ENCODE measurements at regions not wholly inside any gene's neighbourhood (a gene's known extent, or its start where the extent isn't known, plus 50 kb on each side); places are given as distances from the start of the nearest gene placed in this dataset.

DNA sequence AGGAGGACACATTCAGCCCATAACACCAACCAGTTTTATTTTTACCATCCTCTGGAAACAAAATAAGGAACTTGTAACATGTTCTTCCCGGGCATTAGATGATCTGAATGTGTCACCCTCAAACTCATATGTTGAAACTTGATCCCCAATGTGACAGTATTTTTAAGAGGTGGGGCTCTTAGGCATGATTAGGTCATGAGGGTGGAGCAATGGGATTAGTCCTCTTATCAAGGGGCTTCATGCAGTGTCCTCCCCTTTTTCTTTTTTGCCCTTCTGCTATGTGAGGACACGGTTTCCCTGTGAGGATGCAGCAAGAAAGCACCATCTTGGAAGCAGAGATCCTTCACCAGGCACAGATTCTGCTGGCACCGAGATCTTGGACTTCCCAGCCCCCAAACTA, 401.5 kb upstream of the TRIB2 start:
- no peak for DNase-seq (ENCODE audit: low read depth)

DNA sequence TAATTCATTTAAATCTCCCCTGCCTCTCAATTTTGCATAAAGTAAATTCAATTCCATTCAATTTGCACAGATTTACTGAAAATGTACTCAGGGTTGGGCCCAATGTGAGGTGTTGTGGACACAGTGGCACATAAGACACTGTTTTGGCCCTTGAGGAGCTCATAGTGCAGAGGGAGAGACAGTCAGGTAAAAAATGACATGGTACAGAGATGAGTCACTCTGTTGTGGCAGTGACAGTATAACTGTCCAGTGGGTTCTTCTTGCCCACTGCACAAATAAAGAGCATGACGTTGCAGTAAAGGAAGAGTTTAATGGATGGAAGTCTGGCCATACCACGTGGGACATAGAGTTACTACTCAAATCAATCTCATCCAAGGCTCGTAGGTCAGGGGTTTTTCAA, 400.3 kb upstream of the TRIB2 start:
- DNase-seq (ENCODE audit: low read depth): no peak

DNA sequence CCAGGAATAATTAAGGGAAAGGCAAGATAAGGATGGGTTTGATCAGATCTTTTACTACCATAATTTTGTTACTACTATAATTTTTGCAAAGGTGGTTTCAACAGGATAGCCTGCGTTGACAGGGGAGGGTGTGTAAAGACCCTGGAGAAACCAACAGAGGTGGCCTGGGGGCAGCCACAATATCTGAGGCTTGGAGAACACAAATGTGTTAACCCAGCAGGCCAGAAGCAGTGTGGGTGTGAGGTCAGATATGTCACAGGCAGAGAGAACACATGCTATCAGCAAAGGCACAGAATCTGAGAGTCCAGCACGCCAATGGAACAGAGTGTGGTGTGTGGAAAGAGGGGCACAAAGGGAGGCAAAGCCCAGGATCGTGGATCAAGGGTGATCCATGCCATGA, 399.4 kb upstream of the TRIB2 start:
- DNase-seq (ENCODE audit: low read depth): no peak

DNA sequence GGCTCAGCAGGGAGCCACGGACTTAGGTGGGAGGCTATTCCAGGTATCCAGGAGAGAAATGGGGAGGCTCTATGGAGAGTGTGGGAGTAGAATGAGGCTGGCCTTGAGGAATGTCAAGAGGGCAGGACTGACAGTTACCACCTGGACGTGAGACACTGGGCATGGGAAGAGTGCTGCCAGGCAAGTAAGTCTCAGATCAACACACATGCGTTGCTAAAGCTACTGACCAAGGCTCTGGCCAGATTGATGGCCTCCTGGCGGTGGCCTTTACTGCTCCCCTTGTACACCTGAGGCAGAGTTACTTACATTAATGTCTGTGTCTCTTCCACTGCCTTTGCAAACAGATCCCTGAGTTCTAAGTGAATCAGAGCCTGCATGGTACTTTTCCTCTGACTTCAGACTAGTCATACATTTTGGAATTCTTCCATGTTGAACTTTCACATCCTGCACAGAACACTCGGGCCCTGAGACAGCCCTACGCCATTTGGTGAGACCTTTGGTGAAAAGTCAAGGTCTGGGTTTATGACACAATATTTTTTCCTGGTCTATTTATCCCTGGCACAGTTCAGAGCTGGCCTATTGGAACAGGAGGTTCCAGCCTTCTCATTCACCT, 398.8 kb upstream of the TRIB2 start:
- DNase-seq (ENCODE audit: low read depth): peak; percentile 90

DNA sequence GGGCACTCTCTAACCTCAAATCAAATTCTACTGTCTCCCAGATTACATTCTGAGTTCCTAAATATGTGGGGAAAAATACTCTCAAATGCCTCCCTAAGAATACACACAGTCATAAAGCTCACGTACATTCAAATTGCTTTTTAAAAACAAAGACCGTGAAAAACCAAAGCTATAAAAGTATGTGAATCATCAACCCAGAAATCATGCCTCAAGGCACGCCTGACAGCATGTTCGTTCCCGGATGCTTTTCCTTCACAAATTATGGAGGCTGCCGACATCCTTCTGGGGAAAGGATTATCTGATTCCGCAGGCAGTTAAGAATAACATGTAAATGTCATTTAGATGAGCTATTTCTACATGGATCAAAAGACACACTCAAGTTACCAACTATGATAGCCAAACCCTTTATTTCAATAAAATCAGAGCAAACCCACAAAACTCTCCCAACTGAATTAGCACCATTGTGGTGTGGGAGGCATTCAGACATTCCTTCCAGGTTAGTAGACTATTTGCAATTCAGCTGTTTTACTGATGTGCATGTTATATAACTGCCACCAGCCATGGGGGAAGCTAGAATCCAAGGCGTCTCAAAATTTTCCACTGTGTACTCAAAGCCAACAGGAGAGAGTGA, 398.2 kb upstream of the TRIB2 start:
- DNase-seq (ENCODE audit: low read depth): peak; percentile 93

DNA sequence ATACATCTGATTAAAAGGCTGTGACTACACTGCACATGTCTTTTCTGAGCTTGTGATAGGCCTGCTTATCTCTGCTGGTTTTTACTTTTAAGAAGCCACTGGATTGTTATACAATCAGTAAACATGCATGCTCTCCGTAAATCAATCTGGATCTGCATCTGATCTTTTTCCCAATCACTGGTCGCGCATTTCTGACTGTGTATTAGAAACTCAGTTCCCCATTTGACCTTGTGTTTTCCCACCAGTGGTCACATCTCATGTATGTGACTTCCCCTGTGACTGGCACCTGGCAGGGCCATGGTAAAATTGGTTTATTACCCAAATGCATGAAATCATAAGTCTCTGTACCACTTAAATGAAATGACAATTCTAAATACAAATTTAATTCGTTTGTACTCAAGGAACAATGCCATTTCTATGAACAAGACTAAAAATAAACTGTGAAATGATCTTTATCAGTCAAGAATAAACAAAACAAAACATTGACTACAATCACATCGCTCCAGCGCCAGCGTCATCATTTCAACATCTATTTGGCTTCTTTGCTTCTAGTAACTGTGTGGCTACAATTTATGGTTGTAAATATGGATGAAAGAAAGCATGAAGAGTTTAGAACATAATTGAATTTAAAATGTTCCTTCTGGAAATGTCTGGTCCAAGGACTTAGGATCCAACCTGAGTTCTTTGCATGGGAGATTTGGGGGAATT, 396.6 kb upstream of the TRIB2 start:
- no peak for DNase-seq (ENCODE audit: low read depth)

DNA sequence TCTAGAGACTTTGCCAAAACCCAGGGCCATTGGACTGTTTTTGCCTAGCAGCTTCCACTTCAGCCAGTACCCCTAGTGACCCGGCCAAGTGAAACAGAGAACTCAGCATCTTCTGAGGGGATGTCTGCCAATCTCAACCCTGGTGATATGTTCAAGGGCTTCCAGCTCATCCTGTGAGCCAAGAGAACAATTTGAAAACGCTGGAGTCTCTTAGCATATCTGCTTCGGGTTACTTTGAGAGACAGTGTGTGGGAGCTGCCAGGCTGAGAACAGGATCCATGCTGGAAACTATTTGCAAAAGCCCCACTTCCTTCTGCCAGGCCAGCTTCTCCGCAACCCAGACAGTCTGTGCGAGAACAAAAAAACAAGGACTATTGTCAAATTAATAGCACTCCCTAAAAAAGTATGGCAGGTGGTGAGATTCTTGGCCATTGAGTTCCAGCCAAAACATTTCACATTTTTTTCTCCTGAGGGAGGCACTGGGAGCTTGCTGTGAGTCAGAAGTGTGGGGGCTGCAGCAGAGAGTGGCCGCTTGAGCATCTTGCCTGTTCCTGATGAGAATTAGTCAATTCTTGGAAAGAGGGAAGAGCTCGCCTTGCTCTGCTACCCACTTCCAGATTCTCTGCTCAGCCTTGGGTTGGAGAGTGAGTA, 395.6 kb upstream of the TRIB2 start:
- peak; percentile 91 for DNase-seq (ENCODE audit: low read depth)

DNA sequence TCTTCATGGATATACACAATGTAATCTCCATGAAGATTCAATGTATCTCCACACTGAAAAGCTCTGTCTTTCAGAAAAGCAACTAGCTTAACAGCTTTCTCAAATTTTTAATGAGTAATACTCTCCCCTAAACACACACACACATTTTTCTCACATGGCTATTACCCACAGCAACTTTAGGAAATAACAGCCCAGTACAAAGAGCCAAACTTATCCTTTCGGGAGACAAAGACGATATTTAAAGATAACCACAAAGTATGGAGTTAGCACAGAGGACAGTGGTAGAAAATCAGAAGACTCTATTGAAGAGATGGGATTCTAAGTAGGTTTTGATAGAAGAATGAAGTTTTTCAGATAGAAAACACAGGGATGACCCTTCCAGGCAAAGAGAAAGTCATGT, 394.9 kb upstream of the TRIB2 start:
- DNase-seq (ENCODE audit: low read depth): no peak

DNA sequence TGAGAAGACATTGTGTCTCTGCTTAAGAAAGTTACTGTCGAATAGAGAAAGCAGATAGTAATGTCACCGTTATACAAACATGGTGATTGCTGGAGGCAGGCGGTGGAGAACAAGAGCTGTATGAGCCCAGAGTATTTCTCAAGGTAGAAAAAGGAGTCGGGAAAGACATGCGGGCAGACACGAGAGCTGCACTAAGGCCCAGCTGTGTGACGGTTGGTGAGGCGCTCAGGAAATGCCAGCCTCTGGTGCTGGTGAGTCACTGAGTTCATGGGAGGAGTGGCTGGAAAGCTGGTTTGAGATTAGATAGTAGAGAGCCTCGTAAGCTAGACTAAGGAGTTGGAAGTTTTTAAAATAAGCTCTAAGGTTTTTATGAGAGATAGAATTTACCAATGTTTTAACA, 390.9 kb upstream of the TRIB2 start:
- peak; percentile 94 for DNase-seq (ENCODE audit: low read depth)

DNA sequence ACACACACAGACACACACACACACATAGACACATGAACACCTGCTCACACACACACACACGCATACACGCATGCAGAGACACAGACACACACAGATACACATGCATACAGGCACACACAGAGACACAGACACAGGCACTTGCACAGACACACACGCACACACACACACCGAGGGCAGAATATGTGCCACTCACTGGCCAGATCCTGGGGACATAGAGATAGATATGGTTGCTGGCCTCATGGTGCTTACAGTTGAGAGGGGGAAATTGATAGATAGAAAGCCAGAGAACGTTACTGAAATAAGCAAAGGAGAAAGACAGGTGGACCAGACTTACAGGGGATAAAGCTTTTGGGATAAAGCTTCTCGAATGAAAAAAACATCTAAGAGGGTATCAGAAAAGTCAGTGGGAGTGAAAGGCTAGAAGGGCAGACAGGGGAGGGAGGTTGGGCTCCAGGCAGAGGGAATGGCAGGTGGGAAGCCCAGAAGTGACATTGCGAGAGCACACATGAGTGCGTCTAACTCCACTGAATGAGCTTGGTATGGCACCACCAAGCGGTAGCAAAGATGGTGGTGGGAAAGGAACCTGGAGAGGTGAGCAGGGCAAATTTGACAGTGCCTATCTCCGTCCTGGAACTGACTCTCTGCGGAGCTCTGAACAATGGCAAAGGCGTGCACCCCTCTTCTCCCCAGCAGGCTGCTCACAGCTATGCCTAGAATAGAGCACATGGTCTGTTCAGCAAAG, 390.1 kb upstream of the TRIB2 start:
- no peak for DNase-seq (ENCODE audit: low read depth)

DNA sequence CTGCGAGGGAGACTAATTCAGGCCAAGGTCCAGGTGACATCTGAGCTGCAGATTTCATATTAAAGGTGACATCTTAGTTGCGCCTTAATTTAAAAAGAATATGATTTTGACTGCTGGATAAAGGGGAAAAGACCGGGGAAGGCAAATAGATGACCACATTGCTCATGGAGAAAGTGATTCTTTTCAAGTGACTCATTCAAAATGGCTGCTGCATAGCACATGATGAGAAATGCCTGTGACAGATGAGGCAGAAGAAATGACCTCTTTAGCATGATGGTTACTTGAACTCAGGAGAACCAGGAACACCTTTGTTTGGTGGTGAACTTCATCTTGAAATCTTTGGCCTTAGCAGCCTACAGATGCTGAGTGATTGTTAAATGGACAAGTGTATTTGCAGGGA, 385.8 kb upstream of the TRIB2 start:
- DNase-seq (ENCODE audit: low read depth): peak; percentile 58

DNA sequence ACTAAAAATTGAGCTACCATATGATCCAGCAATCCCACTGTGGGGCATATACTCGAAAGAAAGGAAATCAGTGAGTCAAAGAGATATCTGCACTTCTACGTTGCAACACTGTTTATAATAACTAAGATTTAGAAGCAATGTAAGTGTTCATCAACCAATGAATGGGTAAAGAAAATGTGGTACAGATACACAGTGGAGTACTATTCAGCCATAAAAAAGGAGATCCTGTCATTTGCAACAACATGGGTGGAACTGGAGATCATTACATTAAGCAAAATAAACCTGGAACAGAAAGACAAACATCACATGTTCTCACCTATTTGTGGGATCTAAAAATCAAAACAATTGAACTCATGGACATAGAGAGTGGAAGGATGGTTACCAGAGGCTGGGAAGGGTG, 385.0 kb upstream of the TRIB2 start:
- no peak for DNase-seq (ENCODE audit: low read depth)

DNA sequence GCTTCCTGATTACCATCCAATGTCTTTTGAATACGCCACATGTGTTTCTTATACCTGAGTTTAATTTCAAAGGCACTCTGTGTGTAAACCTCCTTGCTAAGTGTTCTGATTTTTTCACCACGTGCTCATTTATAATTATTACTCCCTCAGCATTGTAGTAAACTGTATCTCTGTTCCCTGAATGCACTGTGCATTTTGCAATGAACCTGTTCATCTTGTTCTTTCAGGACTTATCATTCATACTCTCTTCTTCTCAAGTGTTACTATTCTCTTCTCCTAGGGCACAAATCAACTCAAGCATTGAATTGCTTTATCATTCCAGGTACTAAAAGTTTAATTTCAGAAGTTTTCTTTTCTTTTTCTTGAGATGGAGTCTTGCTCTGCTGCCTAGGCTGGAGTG, 383.4 kb upstream of the TRIB2 start:
- DNase-seq (ENCODE audit: low read depth): no peak

DNA sequence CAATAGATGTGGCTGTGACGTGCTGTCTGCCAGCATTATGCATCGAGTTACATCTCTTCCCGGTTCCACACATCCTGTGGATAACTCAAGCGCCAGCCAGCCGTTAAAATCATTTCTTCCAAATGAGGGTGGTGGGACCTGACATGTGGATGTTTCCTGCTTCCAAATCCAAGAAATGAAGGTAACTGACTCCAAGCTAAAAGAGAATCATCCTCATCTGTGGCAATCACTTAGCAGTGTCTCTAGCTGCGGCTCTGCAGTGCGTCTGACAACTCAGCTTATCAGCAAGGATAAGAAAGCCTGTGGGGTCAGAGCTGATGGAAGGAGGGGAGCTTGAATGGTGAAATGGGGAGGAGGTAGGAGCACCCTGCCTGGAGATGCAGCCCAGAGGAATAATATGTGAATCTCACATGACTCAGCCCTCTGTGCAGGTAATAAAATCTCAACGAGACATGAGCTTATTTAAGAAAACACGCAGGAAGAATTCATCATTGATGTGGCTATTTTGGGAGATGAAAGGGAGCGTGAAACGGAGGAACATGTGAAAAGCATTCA, 382.2 kb upstream of the TRIB2 start:
- DNase-seq (ENCODE audit: low read depth): no peak

DNA sequence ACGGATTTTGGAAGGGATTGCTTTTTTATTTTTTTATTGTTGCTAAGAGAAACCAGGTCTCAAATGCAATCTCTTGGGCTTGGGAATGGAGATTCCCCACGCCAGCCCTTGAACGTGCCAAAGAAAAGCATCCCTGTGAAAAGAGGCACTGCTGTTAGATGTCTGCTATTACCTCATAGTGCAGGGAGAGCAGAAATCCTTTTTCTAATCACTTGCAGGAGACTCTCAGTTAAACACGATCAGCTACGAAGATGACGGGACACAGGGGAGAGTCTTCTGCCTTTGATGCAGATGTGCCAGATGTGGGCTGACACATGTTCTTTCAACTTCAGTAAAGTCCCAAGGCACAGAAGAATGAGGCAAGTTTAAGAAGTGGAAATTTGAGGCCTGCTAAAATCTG, 381.6 kb upstream of the TRIB2 start:
- no peak for DNase-seq (ENCODE audit: low read depth)

DNA sequence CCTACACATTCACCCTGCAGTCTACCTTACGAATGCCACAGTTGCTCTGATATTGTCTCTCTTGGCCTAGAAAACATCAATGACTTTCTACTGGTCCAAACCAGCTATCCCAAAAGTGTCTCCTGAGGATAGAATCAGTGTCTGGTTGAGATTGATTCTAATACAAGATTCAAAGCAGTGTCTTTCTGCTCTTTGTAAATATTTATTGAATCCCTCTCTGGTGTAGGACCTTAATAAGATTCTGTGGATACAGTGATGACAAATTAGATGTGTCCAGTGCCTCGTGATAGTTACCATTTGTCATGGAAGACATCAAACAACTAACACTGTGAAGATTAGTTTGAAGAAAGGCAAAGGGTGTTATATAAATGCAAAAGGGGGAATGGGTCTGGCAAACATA, 380.7 kb upstream of the TRIB2 start:
- no peak for DNase-seq (ENCODE audit: low read depth)

DNA sequence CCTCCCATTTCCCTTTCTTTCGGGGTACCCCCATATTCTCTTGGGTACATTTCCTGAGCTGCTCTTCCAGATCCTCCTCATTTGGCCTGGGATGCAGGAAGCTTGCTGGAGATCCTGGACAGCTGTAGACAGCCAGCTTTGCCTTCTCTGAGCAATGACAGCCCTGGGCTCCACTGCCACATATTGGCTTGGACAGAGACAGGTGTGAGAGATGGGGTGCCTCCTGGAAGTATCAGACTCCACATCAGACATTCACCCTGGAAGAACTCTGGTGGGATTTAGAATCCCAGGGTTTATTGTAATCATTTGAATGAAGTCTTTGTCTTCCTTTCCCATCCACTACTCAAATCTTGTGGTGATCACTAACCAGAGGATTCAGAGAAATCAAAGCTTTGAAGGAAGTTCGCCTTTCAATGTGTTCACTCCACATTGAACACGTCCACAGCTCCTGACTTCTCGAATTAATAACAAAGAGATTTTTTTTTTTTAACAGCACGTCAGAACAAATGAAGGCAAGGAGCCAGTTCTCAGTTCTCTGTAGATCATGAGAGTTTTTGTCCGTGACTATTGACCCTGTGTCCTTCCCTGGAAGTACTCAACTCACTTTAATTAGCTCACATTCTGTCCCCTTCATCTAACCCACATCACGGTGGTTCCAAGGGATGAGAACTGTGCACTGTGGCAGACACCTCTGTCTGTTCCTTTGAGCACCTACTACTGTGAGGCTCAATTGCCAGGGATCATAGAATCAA, 377.6 kb upstream of the TRIB2 start:
- no peak for DNase-seq (ENCODE audit: low read depth)

DNA sequence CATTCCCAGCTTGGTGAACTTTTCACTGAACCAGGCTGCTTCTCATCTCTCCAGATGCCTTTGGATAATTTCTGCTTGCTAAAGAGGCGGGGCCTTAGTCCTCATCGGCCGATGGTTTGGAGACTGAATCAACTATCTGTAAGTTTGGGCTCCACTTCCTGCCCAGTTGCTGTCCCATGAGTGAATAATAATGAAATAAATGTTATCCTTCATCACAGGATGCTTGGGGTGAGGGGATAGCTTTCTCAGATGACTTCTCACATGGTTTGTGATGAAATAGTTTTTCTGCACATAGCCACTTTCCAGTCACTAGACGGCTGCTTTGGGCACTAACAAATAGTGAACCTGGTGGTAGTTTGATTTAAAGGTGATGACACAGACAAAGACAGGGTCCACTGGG, 376.6 kb upstream of the TRIB2 start:
- DNase-seq (ENCODE audit: low read depth): no peak

DNA sequence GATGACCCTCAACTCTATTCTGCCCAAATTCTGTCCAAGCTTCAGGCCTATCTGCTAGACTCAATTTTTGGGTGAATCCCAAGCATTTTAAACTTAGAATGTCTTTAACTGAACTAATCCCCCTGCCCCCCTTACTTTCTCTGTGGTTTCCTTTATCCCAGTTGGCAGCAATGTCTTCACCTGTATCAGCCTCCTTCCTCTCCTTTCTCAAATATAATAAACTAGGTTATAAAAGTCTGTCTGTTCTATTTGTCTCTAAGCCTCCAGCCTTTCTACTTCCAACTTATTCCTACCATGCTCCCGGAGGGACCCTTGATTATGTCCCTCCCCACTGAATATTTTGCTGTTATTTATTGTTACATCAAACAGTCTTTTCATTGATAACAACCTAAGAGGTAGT, 375.5 kb upstream of the TRIB2 start:
- DNase-seq (ENCODE audit: low read depth): no peak

DNA sequence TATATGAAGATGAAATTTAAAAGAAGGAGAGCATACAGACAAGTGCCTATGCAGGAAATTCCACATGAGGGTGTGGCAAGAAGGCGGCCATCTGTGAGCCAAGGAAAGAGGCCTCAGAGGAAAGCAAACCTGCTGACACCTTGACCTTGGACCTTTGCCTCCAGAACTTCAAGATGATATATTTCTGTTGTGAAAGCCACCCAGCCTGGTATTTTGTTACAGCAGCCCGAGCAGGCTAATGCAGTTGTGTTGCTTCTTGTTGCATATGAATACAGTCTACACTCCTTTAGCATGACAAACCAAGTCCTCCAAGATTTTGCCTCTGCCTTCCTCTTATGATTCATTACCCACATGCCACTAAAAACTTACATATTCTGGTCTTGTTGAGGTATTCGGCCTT, 374.8 kb upstream of the TRIB2 start:
- DNase-seq (ENCODE audit: low read depth): no peak

DNA sequence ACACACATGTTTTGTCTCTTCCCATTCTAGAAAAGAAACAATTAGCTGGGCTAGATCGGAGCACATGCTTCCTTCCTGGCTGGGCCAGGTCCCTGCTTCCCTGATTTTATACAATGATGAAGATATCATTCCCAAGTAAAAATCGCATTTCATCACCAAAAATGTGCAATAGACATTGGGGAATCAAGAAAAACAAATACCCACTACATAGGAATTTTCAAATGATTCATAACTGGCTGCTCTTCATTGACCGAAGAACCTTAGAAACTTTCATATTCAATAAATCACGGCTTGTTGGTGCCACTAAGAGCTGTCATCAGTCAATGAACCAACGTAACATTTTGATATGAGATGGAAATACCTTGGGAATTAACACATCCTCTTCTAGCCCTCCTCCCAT, 373.6 kb upstream of the TRIB2 start:
- no peak for DNase-seq (ENCODE audit: low read depth)
